Choroid plexus epithelial cell (primary cell): ENCODE measurements at regions not wholly inside any gene's neighbourhood (a gene's known extent, or its start where the extent isn't known, plus 50 kb on each side); places are given as distances from the start of the nearest gene placed in this dataset.

Experiments used
- DNase-seq: peaks from one replicate; pipeline ENCODE4 v3.0.0-alpha.2; 2010; ENCODE audit warnings: low read depth
- H3K4me3 ChIP-seq: 2 replicates; pipeline ENCODE4 v1.5.1; 2011; ENCODE audit warnings: low read depth, mild to moderate bottlenecking, control low read depth, low read length, moderate library complexity
- CTCF ChIP-seq: conservative IDR thresholded peaks from 2 replicates; pipeline ENCODE4 v1.5.1; 2011; ENCODE audit warnings: low read depth, mild to moderate bottlenecking, control low read depth, inconsistent platforms, low read length, moderate library complexity

- no peak for DNase-seq
- no peak for TF ChIP-seq CTCF
- no peak overlapping the region for H3K4me3 ChIP-seq
Observed at GRCh38 chr18:54765636-54766375, 62.5 kb upstream of the RAB27B start.

DNA sequence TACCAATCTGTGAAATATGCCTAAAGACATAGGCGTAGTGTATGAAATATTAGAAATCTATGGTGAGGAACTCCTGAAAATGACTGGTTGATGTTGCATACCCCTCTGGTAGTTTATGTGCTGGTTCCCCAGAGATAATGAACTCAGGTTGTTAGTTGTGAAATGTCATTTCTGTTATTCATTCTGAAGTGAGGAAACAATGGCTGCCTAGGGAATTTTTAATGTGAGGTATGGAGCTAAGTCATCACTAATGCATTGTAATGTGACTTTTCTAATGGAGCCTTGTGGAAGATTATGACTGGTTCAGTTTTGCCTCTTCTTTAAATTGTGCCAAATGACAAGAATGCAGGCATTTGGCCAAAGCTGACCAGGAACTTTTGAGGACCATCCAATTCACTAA lies 61.6 kb upstream of the RAB27B start:
- no peak for TF ChIP-seq CTCF
- H3K4me3 ChIP-seq: no peak overlapping the region
- peak; percentile 55 for DNase-seq

GRCh38 chr18:54767098-54767497 lies 61.2 kb upstream of the RAB27B start:
- no peak for TF ChIP-seq CTCF
- H3K4me3 ChIP-seq: no peak overlapping the region
- DNase-seq: no peak

GRCh38 chr18:54769526-54770464 lies 58.5 kb upstream of the RAB27B start:
- H3K4me3 ChIP-seq: no peak overlapping the region
- TF ChIP-seq CTCF: no peak
- DNase-seq: peak; percentile 61

DNA sequence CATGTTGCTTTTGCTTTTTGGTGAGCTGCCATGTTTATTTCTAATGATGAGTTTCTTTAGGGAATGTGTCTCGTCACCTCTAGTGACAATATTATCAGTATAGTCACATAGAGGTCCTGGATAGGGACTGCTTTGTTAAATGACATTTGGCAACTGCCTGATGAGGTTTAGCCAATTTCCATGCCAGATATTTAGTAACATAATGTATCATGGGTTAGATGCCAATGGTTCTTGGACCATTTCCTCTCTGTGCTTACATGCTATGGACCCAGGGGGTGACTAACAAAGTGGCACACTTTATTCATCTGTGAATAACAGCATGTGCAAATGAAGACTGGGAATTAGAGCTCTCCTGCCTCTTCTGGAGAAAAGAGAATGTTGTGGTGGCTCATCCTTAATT lies 56.2 kb upstream of the RAB27B start:
- H3K4me3 ChIP-seq: no peak overlapping the region
- no peak for DNase-seq
- no peak for TF ChIP-seq CTCF

DNA sequence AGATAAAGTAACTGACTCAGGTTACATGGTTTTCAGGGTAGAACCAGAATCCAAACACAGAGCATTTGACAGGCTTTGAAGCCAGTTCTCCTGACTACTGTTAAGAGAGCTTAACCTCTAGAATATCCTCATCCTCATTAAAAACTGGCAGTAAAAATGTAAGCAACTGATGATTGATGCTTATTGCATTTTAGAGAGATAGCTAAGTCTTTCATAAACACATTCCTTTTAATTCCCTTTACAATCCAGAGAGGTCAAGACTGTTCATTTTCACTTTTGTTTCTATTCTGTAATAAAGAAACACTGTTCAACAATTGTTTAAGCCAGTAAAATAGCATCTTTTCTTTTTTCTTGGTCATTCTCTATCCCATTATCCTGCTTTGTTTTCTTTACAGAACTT lies 53.9 kb upstream of the RAB27B start:
- DNase-seq: peak; percentile 60
- no peak for TF ChIP-seq CTCF
- no peak overlapping the region for H3K4me3 ChIP-seq
